ENCODE measurements at regions not wholly inside any gene's neighbourhood (a gene's known extent, or its start where the extent isn't known, plus 50 kb on each side); places are given as distances from the start of the nearest gene placed in this dataset.

GRCh38 chr12:32047357-32048212, 59.1 kb upstream of the BICD1 start:
- TF ChIP-seq POLR2A (IDR thresholded peaks at IDR 0.05) (no peak), EP300 (IDR thresholded peaks at IDR 0.05; ENCODE audit: low read depth) (no peak)
